ENCODE measurements at regions not wholly inside any gene's neighbourhood (a gene's known extent, or its start where the extent isn't known, plus 50 kb on each side); places are given as distances from the start of the nearest gene placed in this dataset.

DNA sequence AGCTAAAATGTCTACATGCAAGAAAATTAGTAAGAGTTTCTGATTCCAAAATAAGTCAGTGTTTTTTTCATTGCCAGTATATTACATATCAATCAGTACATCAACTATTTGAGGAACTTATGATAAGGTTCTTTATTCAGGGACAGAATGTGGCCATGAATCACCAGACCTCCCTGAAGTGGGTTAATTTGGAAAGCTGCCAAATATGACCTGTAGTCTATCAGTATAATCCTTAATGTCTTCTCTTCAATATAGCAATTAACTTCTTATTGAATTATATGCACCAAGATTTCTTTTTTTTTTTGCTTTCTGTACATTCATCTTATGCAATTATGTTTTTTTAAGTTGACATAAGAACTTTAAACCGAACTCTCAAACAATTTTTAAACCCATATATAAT is 714.5 kb upstream of the POT1 start:
- TF ChIP-seq, protein P1, sequence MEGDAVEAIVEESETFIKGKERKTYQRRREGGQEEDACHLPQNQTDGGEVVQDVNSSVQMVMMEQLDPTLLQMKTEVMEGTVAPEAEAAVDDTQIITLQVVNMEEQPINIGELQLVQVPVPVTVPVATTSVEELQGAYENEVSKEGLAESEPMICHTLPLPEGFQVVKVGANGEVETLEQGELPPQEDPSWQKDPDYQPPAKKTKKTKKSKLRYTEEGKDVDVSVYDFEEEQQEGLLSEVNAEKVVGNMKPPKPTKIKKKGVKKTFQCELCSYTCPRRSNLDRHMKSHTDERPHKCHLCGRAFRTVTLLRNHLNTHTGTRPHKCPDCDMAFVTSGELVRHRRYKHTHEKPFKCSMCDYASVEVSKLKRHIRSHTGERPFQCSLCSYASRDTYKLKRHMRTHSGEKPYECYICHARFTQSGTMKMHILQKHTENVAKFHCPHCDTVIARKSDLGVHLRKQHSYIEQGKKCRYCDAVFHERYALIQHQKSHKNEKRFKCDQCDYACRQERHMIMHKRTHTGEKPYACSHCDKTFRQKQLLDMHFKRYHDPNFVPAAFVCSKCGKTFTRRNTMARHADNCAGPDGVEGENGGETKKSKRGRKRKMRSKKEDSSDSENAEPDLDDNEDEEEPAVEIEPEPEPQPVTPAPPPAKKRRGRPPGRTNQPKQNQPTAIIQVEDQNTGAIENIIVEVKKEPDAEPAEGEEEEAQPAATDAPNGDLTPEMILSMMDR (IDR thresholded peaks at IDR 0.05), result no peak
- no peak for TF ChIP-seq POLR2AphosphoS5 (IDR thresholded peaks at IDR 0.05)
- no peak for TF ChIP-seq POLR2A (IDR thresholded peaks at IDR 0.05)
- TF ChIP-seq EP300 (IDR thresholded peaks at IDR 0.05), result no peak
